ENCODE measurements at regions not wholly inside any gene's neighbourhood (a gene's known extent, or its start where the extent isn't known, plus 50 kb on each side); places are given as distances from the start of the nearest gene placed in this dataset.

DNA sequence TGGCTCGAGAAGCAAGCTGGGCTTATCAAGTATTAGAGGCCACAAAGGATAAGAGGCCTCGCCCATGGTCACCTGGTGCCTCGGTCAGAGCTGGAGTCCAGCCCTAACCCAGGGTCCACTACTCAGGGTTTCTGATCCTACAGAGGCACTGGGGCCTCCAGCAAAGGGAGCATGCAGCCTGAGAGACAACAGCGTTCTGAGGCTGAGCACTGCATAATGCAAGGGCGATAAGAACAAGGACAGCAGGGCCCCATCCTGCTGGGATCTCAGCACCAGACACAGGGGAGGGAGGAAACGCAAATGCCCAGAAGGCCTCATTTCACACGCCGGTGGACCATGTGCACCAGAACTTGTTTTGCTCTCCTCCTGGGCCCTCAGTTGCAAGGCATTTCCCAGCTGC is 63.0 kb downstream of the C5orf15 start:
- no peak for DNase-seq

DNA sequence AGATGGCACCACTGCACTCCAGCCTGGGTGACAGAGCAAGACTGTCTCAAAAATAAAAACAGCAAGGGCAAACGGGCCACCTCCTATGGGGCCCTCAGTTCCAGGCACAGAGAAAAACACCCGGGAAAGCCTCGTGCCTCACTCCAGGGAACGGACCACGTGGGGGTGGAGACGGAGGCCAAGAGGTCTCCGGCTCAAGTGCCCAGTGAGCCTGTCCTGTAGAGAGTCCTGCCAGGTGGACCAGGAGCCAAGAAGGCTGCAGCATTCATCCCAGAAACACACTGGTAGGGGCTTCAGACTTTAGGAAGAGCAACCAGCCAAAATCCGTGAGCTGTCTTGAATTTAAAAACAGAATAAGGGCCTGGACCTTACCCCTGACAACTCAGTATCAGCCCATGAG is 63.8 kb downstream of the C5orf15 start:
- no peak for DNase-seq

DNA sequence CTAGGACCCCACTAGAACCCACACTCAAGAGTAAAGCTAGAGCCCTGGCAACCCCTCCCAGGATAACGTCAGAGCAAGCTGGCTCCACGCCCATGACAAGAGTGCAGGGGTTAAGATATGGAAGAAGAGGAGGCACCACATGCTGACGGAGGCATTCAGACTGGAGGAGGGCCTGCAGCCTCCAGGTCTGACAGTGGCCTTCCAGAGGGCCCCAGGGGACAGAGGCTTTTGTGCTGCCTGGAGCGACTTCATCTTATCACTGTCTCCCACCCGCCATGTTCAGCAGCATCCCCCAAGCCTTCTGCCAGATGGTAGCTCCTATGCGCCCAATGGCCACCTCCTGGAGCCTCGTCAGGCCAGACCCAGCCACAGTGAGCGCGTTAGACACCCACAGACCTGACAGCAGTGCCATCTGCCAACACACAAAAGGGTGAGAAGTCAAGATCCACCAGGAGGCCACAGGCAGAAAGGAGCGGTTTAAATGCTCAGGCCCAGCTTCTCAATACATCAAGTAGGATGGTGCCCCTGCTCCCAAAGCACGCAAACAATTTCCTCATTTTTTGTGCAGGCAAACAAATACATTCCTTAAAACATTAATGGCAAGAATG is 65.8 kb downstream of the C5orf15 start:
- no peak for DNase-seq

DNA sequence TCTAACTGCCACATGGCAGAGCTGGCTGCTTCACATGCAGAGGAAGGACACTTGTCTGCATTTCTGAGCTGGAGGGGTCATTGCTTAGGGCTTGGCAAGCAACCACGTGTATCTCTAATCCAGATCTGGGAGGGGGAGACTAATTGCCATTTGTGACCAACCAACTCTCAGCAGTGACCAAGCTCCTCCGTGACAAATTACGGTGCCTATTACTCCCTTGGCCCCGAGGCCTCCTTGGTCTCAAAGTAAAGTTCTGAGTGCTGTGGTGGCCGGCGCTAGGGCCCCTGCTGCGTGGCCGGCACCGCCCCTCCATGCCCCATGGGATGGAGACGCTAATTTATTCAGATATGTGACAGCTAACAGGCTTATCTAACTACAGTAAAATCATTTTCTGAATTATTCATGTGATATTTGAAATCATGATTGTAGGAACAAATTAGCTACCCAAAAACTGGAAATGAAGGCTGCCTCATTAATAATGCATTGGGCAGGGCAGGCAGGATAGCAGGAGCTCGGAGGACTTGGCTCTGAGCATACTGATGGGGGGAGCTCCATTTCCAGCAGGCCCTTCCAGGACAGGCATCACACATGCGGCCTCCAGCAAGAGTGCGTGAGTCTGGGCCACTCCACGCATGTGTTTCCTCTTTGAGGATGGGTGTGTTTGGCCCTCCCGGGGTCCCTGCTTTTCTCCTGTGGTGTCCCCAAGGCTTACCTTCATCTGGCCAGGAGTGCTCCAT is 67.7 kb downstream of the C5orf15 start:
- no peak for DNase-seq

DNA sequence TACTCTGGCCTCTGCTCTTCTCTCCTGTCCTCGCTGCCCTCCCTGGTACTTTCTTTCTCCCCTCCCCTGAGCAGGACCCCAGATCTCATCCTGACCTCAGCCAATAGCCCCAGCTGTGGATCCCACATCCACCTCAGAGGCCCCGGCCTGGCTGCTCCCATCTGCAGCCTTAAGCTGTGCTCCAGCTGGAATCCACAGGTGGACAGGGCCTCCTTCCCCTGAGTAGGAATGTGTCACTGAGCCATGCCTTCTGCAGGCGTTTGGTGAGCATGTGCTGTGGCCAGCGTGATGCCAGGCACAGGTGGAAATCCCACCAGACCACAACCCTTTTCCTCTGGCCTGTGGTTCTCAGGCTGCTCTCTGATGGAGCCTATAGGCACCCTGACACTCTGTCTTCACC is 68.9 kb downstream of the C5orf15 start:
- no peak for DNase-seq

DNA sequence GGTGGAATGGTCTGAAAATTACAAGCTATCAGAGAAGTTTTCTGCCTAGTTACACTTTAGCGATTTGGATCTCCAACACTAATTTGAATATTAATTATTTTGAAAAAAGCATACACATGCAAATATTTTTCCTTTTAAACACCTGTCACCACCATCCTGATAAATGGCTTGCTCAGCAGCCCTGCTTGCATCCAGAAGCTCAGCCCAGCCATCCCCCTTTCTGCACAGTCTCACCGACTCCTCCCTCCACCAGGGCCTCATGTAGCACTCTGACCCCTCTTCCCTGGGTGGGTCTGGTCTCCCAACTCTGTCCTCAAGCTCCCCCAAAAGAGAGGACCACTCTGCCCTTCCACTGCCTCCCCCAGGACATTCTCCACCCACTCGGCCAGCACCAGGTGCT is 70.0 kb downstream of the C5orf15 start:
- no peak for DNase-seq

DNA sequence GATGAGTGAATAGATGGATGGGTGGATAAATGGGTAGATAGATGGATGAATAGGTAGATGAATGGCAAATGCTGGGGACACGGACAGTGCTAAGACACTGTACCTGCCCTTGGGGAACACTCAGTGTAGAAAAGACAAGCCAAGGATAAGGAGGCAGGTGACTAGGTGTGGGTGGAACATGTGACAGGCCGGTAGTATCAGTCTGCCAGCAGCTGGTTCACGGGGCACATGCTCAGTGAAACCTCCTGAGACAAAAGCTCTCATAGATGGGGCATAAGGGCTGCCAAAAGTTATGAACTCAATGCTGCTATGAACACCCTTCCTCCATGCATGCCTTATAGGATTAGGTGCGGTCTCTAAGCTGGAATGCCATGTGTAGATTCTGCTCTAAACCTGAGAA is 71.0 kb downstream of the C5orf15 start:
- no peak for DNase-seq

DNA sequence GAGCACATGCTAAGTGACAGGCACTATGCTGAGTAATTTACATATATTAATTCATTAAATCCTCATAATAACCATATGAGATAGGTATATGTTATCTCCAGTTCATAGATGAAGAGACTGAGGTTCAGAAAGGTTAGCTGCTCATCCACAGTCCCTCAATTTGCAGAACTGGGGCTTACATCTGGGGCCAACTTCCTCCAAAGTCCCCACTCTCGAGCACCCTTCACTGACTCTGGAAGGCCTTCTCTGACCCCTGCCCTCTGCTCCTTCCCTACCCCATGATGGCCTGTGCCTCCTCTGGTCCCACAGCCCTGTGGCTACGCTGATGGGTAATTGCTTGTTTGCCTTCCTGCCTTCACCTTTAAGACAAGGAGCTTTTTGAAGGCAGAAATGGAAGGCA is 71.6 kb downstream of the C5orf15 start:
- no peak for DNase-seq

DNA sequence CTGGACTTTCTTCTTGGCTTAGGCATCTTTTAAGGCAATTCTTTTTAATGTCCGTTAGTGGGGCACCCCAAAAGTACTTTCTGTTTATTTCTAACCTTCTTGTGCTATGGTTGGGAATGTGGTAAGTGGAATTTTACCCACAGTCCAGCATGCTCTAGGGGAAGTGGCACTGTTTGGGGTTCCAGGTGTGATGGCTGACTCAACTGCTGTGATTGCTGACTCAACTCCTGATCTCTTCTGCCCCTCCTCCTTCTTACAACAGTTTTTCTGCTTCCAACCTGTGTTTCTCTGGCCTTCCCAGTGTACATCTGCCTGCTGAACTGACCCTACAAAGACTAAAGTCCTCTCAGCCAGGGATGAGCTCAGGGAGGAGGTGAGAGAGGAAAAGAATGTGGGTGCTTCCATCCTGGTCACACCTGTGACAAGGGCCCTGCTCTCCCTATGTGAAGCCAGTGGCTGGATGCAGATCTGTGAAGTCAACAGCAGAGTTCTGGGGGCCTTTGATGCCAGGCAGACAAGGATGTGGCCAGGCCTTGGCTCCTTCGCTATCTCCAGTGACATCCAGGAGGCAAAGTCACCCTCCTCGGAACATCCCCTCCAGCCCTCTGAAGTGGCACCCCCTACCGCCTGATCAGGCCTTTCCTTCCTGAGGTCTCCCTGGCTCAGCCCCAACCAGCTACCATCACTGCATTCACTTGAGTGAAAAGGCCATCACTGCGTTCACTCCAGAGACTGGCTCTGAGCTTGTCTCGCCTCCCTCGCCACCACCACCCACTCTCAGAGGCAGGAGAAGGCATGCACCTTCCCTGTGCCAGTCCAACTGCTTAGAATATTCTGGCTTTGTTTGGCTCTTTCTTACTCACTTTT is 72.2 kb downstream of the C5orf15 start:
- no peak for DNase-seq

DNA sequence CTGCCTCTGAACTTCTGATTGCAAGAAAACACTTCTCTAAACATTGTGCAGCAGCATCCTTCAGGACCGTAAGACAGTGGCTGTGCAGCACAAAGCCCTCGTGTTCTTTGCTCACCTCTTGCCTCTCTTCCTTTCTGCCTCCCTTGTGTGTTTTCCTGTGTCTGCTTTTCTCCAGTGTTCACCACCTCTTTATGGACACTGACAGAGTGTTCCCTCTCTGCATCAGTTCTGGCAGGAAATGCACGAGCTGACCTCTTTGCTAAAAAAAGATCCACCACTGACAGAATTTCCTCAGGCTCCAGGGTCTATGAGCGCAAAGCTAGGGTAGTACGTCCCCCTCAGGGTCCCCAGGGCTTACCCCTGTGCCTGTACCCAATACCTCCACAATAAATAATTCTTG is 74.3 kb downstream of the C5orf15 start:
- DNase-seq, result no peak

DNA sequence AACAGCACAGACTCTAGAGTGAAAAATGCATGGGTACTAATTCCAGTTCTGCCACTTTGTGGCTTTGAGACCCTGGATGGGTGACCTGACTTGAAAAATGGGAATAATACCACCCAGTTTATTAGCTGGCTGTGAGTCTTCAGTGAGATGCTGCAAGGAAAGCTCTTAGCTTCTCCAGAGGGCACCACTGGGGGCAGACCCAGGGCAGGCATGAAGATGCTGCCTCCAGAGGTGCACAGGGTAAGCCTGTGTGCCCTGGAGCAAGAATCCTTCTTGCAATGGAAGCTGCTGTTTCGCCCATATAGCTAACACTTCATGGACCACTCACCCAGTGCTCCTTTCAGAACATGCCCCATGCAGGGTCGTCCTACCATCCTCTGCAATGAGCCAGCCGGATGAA is 75.7 kb downstream of the C5orf15 start:
- DNase-seq, result no peak

DNA sequence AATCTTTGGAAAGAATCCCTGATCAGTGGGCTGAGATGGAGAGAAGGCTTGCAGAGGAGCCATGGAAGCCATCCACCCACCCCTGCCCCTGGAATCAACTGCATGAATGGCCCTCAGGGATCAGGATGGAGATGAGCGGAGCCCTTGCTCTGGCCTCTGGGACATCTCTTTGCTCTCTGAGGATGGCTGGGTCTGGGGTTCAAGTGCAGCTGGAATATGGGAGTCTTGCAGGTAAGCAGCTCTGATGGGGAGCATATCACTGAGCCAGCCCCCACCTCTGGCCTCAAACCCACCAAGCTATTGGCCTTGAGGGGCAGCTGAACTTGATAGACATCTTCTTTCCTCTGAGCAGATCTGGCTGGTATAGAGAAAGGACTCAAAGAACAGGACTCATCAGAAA is 76.1 kb downstream of the C5orf15 start:
- no peak for DNase-seq

DNA sequence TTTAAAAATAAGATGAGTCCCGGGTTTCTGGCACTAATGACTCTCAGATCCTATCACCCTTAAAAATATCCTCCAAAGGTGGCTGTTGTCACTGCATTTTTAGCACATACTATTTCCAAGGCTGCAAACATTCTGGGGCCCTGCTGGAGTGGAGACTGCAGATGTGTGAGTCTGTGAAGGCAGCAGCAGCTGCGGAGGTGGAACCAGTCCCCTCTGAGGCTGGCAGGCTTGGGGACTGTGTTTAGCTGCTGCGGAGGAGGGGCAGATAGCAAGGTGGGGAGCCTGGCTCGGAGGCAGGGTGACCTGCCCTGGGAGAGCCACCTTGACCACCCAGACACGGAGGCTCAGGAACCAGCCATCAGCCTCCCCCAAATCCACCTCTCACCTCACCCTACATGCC is 77.0 kb downstream of the C5orf15 start:
- no peak for DNase-seq

DNA sequence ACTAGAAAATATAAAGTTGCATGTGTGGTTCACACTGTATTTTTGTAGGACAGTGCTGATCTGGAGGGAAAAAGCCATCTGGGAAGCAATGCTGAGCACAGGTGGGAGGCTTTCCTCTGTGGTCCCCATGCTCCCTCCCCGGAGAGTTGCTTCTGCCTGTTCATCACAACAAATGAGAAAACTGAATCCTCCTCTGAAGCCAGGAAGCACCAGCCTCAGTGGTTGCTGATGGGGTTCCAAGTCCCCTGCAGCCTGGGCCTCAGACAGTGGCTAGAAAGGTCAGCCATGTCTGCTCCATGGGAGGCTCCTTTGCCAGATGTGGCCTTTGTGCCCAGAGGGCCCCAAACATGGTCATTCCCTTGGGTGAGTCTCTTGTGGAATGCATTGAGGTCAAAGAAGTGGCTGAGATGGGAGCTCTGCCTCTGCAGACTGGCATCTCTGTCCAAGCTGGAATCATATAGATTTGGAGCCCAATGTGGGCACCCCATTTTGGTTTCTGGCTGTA is 77.6 kb downstream of the C5orf15 start:
- DNase-seq, result no peak

DNA sequence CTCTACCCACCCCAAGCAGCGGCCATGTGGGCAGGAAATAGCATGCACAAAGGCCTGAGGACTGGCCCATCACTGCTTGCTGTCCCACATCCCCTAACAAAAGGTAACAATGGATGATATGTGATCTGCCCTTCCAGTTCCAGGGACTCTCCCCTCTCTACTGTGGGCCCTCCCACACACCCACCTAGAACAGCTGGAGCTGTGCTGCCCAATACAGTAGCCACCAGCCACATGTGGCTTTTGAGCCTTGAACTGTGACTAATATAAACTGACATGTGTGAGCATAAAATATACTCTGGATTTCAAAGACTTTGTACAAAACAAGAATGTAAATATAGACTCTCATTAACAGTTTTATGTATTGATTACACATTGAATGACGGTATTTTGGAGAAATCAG is 78.1 kb downstream of the C5orf15 start:
- DNase-seq, result no peak

DNA sequence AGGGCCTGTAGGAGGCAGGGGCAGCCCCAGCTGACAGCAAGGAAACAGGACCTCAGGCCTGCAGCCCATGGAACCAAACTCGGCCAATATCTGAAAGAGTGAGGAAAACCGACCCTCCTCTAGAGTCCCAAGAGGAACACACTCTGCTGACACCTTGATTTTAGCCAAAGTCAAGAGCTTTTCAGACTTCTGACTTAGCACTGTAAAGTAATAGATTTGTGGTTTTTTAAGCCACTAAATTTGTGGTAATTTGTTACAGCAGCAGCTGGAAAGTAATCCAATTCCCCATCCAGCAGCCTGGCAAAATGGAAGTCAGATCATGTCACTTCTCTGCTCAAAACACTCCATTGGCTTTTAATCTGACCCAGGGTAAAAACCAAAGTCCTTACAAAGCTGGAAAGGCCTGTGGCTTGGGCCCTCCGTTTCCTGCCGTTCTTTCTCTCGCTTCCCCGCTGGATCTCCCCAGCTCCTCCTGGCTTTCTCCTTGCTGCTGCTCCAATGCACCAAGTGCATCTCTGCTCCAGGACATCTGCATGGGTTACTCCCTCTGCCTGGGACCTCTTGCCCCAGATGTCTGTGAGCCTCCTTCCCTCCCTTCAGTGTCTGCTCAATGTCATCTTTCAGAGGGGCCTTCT is 79.0 kb downstream of the C5orf15 start:
- DNase-seq, result no peak

DNA sequence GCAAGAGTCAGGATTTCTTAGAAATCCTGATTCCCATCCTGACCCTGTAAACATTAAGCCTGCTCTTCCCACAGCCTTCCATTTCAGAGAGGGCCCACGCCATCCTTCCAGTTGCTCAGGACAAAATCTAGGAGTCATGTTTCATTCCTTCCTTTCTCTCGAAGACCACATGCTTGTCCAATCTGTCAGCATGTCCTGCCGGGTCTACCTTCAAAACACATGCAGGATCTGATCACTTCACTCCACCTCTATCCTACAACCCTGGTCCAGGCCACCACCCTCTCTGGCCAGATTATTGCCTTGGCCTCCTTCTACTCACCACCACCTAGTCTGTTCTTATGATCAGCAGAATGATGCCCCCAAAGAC is 79.8 kb downstream of the C5orf15 start:
- DNase-seq, result no peak

DNA sequence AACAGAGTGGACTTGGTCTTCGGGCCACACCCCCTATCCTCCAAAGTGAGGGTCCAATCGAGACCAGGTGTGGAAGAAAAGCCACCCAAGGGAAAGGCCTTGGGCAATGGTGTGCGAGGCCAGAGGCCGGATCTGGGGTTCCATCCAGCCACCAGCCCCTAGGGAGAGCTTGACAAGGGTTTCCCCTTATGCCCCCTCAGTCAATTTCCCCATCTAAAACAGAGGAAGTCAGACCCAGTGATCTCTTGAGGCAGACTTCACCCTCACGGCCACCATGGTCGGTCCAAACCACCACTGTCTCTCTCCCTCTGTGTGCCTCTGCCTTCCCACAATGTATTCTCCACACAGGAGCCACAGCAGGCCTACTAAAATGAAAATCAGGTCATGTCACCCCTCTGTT is 82.9 kb downstream of the C5orf15 start:
- DNase-seq, result no peak

DNA sequence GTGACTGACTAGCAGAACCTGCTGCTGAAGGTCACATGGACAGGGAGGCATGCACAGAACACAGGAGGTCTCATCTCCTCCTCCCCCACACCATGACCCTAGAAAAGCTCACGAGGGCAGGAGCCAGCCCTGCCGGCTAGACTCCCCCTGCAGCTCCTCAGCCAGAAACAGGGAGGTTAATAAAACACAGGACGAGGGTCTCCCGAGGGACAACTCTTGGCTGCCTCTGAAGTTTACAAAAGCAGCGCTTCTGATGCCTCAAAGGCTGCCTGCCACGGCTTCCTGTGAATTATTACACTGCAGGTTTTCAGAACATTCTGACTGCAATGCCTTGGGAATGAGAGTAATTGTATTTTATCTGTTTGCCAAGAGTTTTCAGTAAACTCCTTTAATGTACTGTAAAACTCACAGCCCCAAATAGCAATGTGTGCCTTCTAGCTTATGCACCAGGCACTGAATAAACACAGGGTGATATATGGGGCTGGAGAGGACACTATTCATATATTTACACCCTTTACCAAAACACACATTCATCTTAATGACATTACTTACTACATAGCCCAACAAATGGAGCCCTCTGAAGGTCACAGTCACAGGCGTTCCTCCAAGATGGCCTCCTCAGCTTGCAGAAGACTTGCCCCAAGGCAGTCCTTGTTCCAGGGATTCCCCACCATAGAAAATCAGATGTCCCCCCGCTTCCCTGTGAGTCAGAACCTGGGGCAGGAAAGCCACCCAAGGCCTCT is 83.7 kb downstream of the C5orf15 start:
- DNase-seq, result no peak

DNA sequence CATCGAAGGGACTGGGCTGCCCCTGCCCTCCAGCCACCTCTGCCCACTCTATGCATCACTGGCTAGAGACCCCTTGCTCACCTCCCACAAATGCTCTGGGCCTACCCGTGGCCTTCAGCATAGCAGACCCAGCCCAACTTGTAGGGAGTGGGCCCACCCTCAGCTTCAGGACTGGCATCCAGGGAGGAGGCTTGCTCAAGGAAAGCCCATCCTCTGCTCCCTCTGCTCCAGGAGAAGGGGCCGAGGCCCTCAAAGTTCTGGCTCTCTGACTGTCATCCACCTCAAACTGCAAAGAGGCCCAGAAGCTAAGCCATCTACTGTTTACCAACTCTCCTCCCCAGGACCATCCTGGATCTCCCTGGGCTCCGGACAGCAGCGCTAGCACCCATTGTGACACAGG is 84.5 kb downstream of the C5orf15 start:
- DNase-seq, result no peak

DNA sequence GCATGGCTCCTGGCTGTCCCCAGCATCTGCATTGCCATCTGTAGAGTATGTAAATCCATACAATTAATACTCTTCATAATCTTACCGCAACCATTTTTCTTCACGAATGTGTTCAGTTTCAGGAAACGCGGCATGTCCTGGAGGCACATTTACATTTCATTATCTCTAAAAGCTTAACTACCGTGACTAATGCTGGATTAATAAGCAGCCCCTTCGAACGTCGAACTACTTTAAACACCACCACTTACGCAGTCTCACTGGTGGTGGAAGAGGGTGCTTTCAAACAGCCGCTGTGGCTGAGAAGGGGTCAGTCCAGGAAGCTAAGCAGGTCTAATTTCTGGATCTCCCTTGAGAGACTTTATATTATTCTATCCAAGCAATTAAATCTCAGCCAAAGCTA is 85.6 kb downstream of the C5orf15 start:
- no peak for DNase-seq

DNA sequence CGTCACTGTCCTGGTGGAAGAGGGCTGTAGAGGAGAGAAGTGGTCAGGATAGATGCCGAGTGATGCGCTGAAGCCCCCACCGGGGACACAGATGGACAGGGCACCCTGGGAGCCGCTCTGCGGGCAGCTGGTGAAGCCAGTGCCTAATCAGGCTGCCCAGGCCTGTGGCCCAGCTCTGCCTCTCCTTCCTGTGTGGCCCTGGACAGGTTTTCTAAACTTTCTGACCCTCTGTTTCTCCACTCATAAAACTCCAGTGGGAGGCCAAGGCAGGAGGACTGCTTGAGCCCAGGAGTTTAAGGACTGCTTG is 86.1 kb downstream of the C5orf15 start:
- no peak for DNase-seq
